HepG2 (cell line): ENCODE measurements at regions not wholly inside any gene's neighbourhood (a gene's known extent, or its start where the extent isn't known, plus 50 kb on each side); places are given as distances from the start of the nearest gene placed in this dataset.

Source experiments
- ATAC-seq: fragments of 200-7000 bp; cut with Tn5 transposase; 3 replicates; pipeline ENCODE4 v1.9.1; 2020; ENCODE audit warnings: mild to moderate bottlenecking, moderate library complexity
- BruUV-seq: library from RNA; stranded (reverse); fragments of 400-500 nt; replicated peaks from 2 replicates; lab custom pipeline; 2021; lab: Mats Ljungman, UMichigan
- CTCF ChIA-PET: fragments of 300-600 bp; formaldehyde crosslinking; extraction: SDS; loops from one replicate; lab custom pipeline; 2021; ENCODE audit warnings: low total read pairs, inconsistent platforms, low intra/inter-chr PET ratio; lab: Yijun Ruan, JAX
- POLR2A ChIA-PET: fragments of 350-600 bp; sonication (Branson Sonifier 250); formaldehyde crosslinking; loops from one replicate; lab custom pipeline; 2020; ENCODE audit warnings: antibody characterized with exemption, inconsistent platforms; lab: Yijun Ruan, JAX
- DNase-seq: peaks from one replicate; pipeline ENCODE4 v3.0.0-alpha.2; 2015; ENCODE audit warnings: low spot score
- FAIRE-seq: peaks from 3 replicates; lab custom pipeline; 2011; peaks lifted over from hg19 to GRCh38; lab: Jason Lieb, UNC
- H2AFZ ChIP-seq: one replicate; pipeline ENCODE4 v1.6.1; 2011; ENCODE audit warnings: low read length, inconsistent platforms
- H3K27ac ChIP-seq: fragments of 300-600 bp; 3 replicates; pipeline ENCODE4 v1.8.0; 2011; ENCODE audit warnings: mixed run types, mild to moderate bottlenecking, mixed read lengths, low read length, inconsistent platforms; ENCODE audit not compliant: insufficient read depth; ENCODE audit errors: extremely low read length
- H3K27me3 ChIP-seq, 2 experiments: fragments of 200-600 bp in 1 of 2; 2 replicates in 1 of 2; 3 replicates in 1 of 2; pipeline versions ENCODE4 v1.6.0 to v1.8.0; 2011; ENCODE audit warnings: low read length in 2 of 2, mild to moderate bottlenecking in 2 of 2, moderate library complexity in 2 of 2, inconsistent platforms in 1 of 2; ENCODE audit not compliant: insufficient read depth in 2 of 2, control insufficient read depth in 1 of 2
- H3K36me3 ChIP-seq, 2 experiments: fragments of 200-600 bp in 1 of 2; replicated peaks in 1 of 2; 2 replicates in 1 of 2; 3 replicates in 1 of 2; pipeline versions ENCODE4 v1.5.1 to v1.8.0; 2011; ENCODE audit warnings: low read length in 2 of 2, inconsistent platforms in 1 of 2; ENCODE audit not compliant: insufficient read depth in 2 of 2, control insufficient read depth in 1 of 2
- H3K4me1 ChIP-seq: 2 replicates; pipeline ENCODE4 v1.5.1; 2012; ENCODE audit warnings: low read length, inconsistent platforms; ENCODE audit not compliant: insufficient read depth
- H3K4me2 ChIP-seq: 2 replicates; pipeline ENCODE4 v1.6.0; 2011; ENCODE audit warnings: low read depth, low read length, inconsistent platforms
- H3K4me3 ChIP-seq, 3 experiments: fragments of 200-600 bp in 1 of 3; sonication (generic), shearing (Covaris generic) in 1 of 3; replicated peaks in 1 of 3; 2 replicates each; pipeline ENCODE4 v1.5.1; 2011 to 2016; ENCODE audit warnings: low read length in 3 of 3, inconsistent platforms in 2 of 3, low read depth in 2 of 3, mild to moderate bottlenecking in 2 of 3, control low read depth in 1 of 3, mixed read lengths in 1 of 3; ENCODE audit not compliant: insufficient read depth in 1 of 3
- H3K79me2 ChIP-seq: one replicate; pipeline ENCODE4 v1.6.1; 2011; ENCODE audit warnings: low read length, inconsistent platforms; ENCODE audit not compliant: insufficient read depth
- H3K9ac ChIP-seq: 2 replicates; pipeline ENCODE4 v1.6.0; 2011; ENCODE audit warnings: mild to moderate bottlenecking, low read depth, low read length, inconsistent platforms; ENCODE audit not compliant: insufficient read depth
- H3K9me3 ChIP-seq: 2 replicates; pipeline ENCODE4 v1.5.1; 2012; ENCODE audit warnings: mild to moderate bottlenecking, low read length
- H4K20me1 ChIP-seq: 2 replicates; pipeline ENCODE4 v1.6.0; 2011; ENCODE audit warnings: inconsistent platforms, mild to moderate bottlenecking, low read length, moderate library complexity; ENCODE audit not compliant: insufficient read depth
- ADNP ChIP-seq: sonication (generic); formaldehyde crosslinking; IDR thresholded peaks from 2 replicates; pipeline ENCODE4 v1.4.0; 2020; ENCODE audit warnings: missing genetic modification reagents
- AKNA ChIP-seq: sonication (generic); formaldehyde crosslinking; IDR thresholded peaks from 2 replicates; pipeline ENCODE4 v1.4.0; 2020; ENCODE audit warnings: missing genetic modification reagents, borderline replicate concordance
- HOXD1 ChIP-seq: sonication (generic); formaldehyde crosslinking; IDR thresholded peaks from 2 replicates; pipeline ENCODE4 v1.5.0; 2020; ENCODE audit warnings: missing genetic modification reagents
- KLF6 ChIP-seq: IDR thresholded peaks from 2 replicates; pipeline ENCODE4 v1.8.0; 2016; ENCODE audit warnings: missing biosample characterization, missing genetic modification reagents
- MEIS1 ChIP-seq: sonication (generic); formaldehyde crosslinking; IDR thresholded peaks from 2 replicates; pipeline ENCODE4 v1.9.0; 2021; ENCODE audit warnings: mild to moderate bottlenecking, missing genetic modification reagents, moderate library complexity, borderline replicate concordance
- NCOA2 ChIP-seq: sonication (generic); formaldehyde crosslinking; IDR thresholded peaks from 2 replicates; pipeline ENCODE4 v1.8.0; 2022; ENCODE audit warnings: inconsistent platforms
- NFRKB ChIP-seq: fragments of 450-650 bp; IDR thresholded peaks from 2 replicates; pipeline ENCODE4 v1.6.1; 2017
- PCBP2 ChIP-seq: fragments of 200-400 bp; formaldehyde crosslinking; optimal IDR thresholded peaks from 2 replicates; pipeline ENCODE3; 2018; ENCODE audit warnings: low read length, low read depth; ENCODE audit not compliant: poor library complexity, severe bottlenecking
- PRPF4 ChIP-seq: fragments of 200-400 bp; formaldehyde crosslinking; IDR thresholded peaks from 2 replicates; pipeline ENCODE4 v1.6.1; 2016; ENCODE audit warnings: low read length, low read depth; ENCODE audit not compliant: poor library complexity, severe bottlenecking
- SMAD1 ChIP-seq: sonication (generic); formaldehyde crosslinking; IDR thresholded peaks from 2 replicates; pipeline ENCODE4 v1.4.0; 2020; ENCODE audit warnings: missing genetic modification reagents, low read depth, mild to moderate bottlenecking, borderline replicate concordance
- TSC22D2 ChIP-seq: sonication (generic); formaldehyde crosslinking; IDR thresholded peaks from 2 replicates; pipeline ENCODE4 v1.5.1; 2020; ENCODE audit warnings: missing genetic modification reagents, mild to moderate bottlenecking, borderline replicate concordance
- ZFAT ChIP-seq: sonication (generic); formaldehyde crosslinking; conservative IDR thresholded peaks from 2 replicates; pipeline ENCODE4 v1.8.1; 2023; ENCODE audit warnings: missing genetic modification reagents, inconsistent platforms
- ZNF382 ChIP-seq: sonication (generic); formaldehyde crosslinking; IDR thresholded peaks from 2 replicates; pipeline ENCODE4 v1.5.0; 2020; ENCODE audit warnings: missing genetic modification reagents, mild to moderate bottlenecking, borderline replicate concordance
- ZNF496 ChIP-seq: sonication (generic); formaldehyde crosslinking; IDR thresholded peaks from 2 replicates; pipeline ENCODE4 v1.8.1; 2023; ENCODE audit warnings: mild to moderate bottlenecking, moderate library complexity, missing genetic modification reagents; ENCODE audit not compliant: insufficient replicate concordance
- ZNF879 ChIP-seq: sonication (generic); formaldehyde crosslinking; IDR thresholded peaks from 2 replicates; pipeline ENCODE4 v1.8.1; 2023; ENCODE audit warnings: missing genetic modification reagents
- WGBS: methylation state at CpG from one replicate; pipeline ENCODE4 v1.1.6; 2017; ENCODE audit warnings: low lambda C conversion rate; 5-methylcytosine and 5-hydroxymethylcytosine counted together
- in situ Hi-C: cut with HindIII; loops from 2 replicates; pipeline ENCODE4 v1.10.0; 2017; ENCODE audit warnings: low pct_unique_long_range_greater_than_20kb; ENCODE audit not compliant: extremely low pct_ligation_motif_present
- intact Hi-C: fragments of 100-400 bp; cut with micrococcal nuclease; formaldehyde crosslinking; loops from one replicate; pipeline ENCODE4 v1.10.0; 2022; ENCODE audit not compliant: unreplicated experiment
- TF ChIP-seq, protein P1 (sequence below): sonication (generic); formaldehyde crosslinking; IDR thresholded peaks from 2 replicates; pipeline ENCODE4 v1.8.1; 2023; ENCODE audit warnings: mild to moderate bottlenecking, missing genetic modification reagents

- TF ChIP-seq ZFAT: no peak
- no peak for TF ChIP-seq NCOA2 (CRISPR knock-in tag)
Measured at GRCh38 chr6:67884442-67884841, 750.6 kb upstream of the ADGRB3 start (continued).

DNA sequence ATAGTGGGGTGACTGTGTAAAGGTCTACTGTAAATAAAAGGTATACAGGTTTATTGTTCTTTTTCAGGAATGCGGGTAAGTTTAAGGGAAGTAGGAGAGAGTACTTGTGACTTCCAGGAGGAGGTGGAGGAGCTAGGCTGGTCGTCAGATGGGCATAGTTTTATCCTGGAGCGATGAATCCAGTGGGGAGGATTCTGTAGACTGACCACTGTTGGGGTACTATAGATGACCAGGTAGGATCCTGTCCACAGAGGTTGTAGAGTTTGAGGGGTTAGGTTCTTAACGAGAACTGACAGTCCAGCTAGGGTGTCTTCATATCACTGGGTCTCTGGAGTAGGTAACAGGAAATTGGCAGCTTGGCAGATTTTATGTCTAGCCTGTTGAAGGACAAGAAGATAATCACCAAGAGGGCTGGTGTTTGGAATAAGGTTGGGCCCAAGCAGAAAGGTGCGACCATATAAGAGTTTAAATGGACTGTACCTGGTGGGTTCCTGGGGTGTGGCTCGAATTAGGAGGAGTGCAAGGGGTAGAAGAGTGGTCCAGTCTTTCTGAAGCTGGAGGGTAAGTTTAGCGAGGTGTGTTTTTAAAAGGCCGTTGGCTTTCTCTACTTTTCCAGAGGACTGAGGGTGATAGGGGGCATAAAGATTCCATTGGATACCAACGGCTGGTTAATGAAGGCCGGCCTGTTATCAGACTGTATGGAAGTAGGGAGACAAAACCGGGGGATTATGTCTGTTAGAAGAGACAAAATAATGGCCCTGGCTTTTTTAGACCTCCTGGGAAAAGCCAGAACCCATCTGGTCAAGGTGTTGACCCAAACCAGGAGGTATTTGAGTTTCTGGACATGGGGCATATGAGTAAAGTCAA lies 751.3 kb upstream of the ADGRB3 start:
- Histone ChIP-seq H3K4me2 (no peak overlapping the region), H2AFZ (no peak overlapping the region), H3K9ac (no peak overlapping the region), H3K79me2 (no peaks in the 10 kb centered on the region), H3K27me3 (no peaks in the 10 kb centered on the region), H3K27ac (no peak overlapping the region), H4K20me1 (no peaks in the 10 kb centered on the region), H3K4me1 (no peaks in the 10 kb centered on the region), H3K4me3 (no peak overlapping the region), H3K9me3 (peaks cover 62% of the 10 kb centered on the region), H3K36me3 (no peaks in the 10 kb centered on the region)
- in situ Hi-C loops (no loop called here), intact Hi-C loops (no loop called here)
- WGBS: 34% methylated on average over 11 of the region's 11 CpGs
- DNase-seq: no peak
- POLR2A ChIA-PET: no interaction called here
- BruUV-seq: no TSS peak
- CTCF ChIA-PET: no interaction called here
- ATAC-seq: no peak
- no peak for FAIRE-seq
- no peak for TF ChIP-seq PCBP2
- no peak for TF ChIP-seq PRPF4
- no peak for TF ChIP-seq ZNF496 (CRISPR knock-in tag)
- TF ChIP-seq, protein P1, sequence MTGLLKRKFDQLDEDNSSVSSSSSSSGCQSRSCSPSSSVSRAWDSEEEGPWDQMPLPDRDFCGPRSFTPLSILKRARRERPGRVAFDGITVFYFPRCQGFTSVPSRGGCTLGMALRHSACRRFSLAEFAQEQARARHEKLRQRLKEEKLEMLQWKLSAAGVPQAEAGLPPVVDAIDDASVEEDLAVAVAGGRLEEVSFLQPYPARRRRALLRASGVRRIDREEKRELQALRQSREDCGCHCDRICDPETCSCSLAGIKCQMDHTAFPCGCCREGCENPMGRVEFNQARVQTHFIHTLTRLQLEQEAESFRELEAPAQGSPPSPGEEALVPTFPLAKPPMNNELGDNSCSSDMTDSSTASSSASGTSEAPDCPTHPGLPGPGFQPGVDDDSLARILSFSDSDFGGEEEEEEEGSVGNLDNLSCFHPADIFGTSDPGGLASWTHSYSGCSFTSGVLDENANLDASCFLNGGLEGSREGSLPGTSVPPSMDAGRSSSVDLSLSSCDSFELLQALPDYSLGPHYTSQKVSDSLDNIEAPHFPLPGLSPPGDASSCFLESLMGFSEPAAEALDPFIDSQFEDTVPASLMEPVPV (CRISPR knock-in tag): no peak
- no peak for TF ChIP-seq ADNP (CRISPR knock-in tag)
- TF ChIP-seq ZNF879 (CRISPR knock-in tag): no peak
- TF ChIP-seq ZFAT: no peak
- TF ChIP-seq HOXD1: no peak
- no peak for TF ChIP-seq TSC22D2 (CRISPR knock-in tag)
- no peak for TF ChIP-seq SMAD1 (CRISPR knock-in tag)
- TF ChIP-seq MEIS1 (CRISPR knock-in tag): no peak
- TF ChIP-seq KLF6: no peak
- TF ChIP-seq NFRKB: no peak
- TF ChIP-seq AKNA (CRISPR knock-in tag): no peak
- TF ChIP-seq ZNF382 (CRISPR knock-in tag): no peak
